LoVo (cell line): ENCODE measurements at regions not wholly inside any gene's neighbourhood (a gene's known extent, or its start where the extent isn't known, plus 50 kb on each side); places are given as distances from the start of the nearest gene placed in this dataset.
A peak's percentile ranks its signal among the peaks of the same experiment; 100 is the strongest.
"Not testable (repeated sequence)": the region's sequence is repeated elsewhere in the genome, so short reads cannot be mapped to it uniquely, and the experiment has no call there.

Experiments used
- DNase-seq: peaks from one replicate; pipeline ENCODE4 v3.0.0-alpha.2; 2016; ENCODE audit warnings: low spot score

GRCh38 chr1:102365071-102365470 lies 368.3 kb upstream of the OLFM3 start:
- no peak for DNase-seq

- DNase-seq = no peak
Measured at GRCh38 chr1:102336602-102337001, 339.9 kb upstream of the OLFM3 start.

GRCh38 chr1:102318104-102318806 lies 321.5 kb upstream of the OLFM3 start:
- no peak for DNase-seq

- no peak for DNase-seq
Measured at GRCh38 chr1:102315096-102315495, 318.4 kb upstream of the OLFM3 start.

- DNase-seq = no peak
Measured at GRCh38 chr1:102296116-102296515, 299.4 kb upstream of the OLFM3 start.

GRCh38 chr1:102282955-102283354 lies 286.2 kb upstream of the OLFM3 start:
- no peak for DNase-seq

- DNase-seq = no peak
Measured at GRCh38 chr1:102262994-102263393, 266.3 kb upstream of the OLFM3 start.

- no peak for DNase-seq
Measured at GRCh38 chr1:102252731-102253505, 256.2 kb upstream of the OLFM3 start.

GRCh38 chr1:102241431-102242338 lies 245.0 kb upstream of the OLFM3 start:
- no peak for DNase-seq

- DNase-seq = no peak
Measured at GRCh38 chr1:102239247-102239646, 242.5 kb upstream of the OLFM3 start.

- no peak for DNase-seq
Measured at GRCh38 chr1:102234753-102235359, 238.1 kb upstream of the OLFM3 start.

GRCh38 chr1:102219463-102219862 lies 222.7 kb upstream of the OLFM3 start:
- no peak for DNase-seq

GRCh38 chr1:102210891-102211290 lies 214.2 kb upstream of the OLFM3 start:
- DNase-seq = not testable (repeated sequence)

GRCh38 chr1:102191723-102192122 lies 195.0 kb upstream of the OLFM3 start:
- peak; percentile 54 for DNase-seq

GRCh38 chr1:102190429-102190828 lies 193.7 kb upstream of the OLFM3 start:
- no peak for DNase-seq

- no peak for DNase-seq
Measured at GRCh38 chr1:102186536-102186935, 189.8 kb upstream of the OLFM3 start.

GRCh38 chr1:102185260-102185659 lies 188.5 kb upstream of the OLFM3 start:
- DNase-seq = no peak

- DNase-seq = no peak
Measured at GRCh38 chr1:102184477-102184876, 187.8 kb upstream of the OLFM3 start.

GRCh38 chr1:102183711-102184110 lies 187.0 kb upstream of the OLFM3 start:
- DNase-seq = no peak

GRCh38 chr1:102182603-102183260 lies 186.0 kb upstream of the OLFM3 start:
- DNase-seq = no peak

GRCh38 chr1:102181341-102181740 lies 184.6 kb upstream of the OLFM3 start:
- no peak for DNase-seq

- no peak for DNase-seq
Measured at GRCh38 chr1:102178480-102178879, 181.8 kb upstream of the OLFM3 start.
